Esophagus squamous epithelium (tissue), 5 donors: ENCODE measurements at regions not wholly inside any gene's neighbourhood (a gene's known extent, or its start where the extent isn't known, plus 50 kb on each side); places are given as distances from the start of the nearest gene placed in this dataset.

Experiments
- DNase-seq: peaks from one replicate; lab custom pipeline; 2025; lab: John Stamatoyannopoulos, UW
- H3K27ac ChIP-seq, 4 donors: fragments of 200-600 bp; sonication (generic); one replicate each; pipeline ENCODE4 v1.5.1; 2016 to 2019; ENCODE audit warnings: mild to moderate bottlenecking in 1 of 4
- H3K27me3 ChIP-seq, 4 donors: fragments of 200-600 bp; sonication (generic); 1 replicate in 3 of 4; 2 replicates in 1 of 4; pipeline versions ENCODE4 v1.5.1 to v1.6.0; 2017 to 2021; ENCODE audit warnings: antibody characterized with exemption in 1 of 4
- H3K36me3 ChIP-seq, 3 donors: fragments of 200-600 bp; sonication (generic); one replicate each; pipeline ENCODE4 v1.5.1; 2016 to 2019
- H3K4me1 ChIP-seq, 3 donors: fragments of 200-600 bp; sonication (generic); one replicate each; pipeline ENCODE4 v1.5.1; 2017 to 2019
- H3K4me3 ChIP-seq, 4 donors: fragments of 200-600 bp; sonication (generic); 1 replicate in 3 of 4; 2 replicates in 1 of 4; pipeline ENCODE4 v1.5.1; 2016 to 2019; ENCODE audit warnings: mild to moderate bottlenecking in 2 of 4, moderate library complexity in 1 of 4
- H3K9me3 ChIP-seq, 3 donors: fragments of 200-600 bp; sonication (generic); one replicate each; pipeline ENCODE4 v1.5.1; 2016 to 2019
- POLR2A ChIP-seq, 4 donors: fragments of 450-650 bp; IDR thresholded peaks; one replicate each; pipeline ENCODE4 v1.6.1; 2017; ENCODE audit warnings: antibody characterized with exemption in 4 of 4, mild to moderate bottlenecking in 4 of 4, moderate library complexity in 3 of 4
- WGBS, 2 donors: methylation state at CpG; one replicate each; pipeline ENCODE4 v1.1.5; 2018; 5-methylcytosine and 5-hydroxymethylcytosine counted together
- intact Hi-C: fragments of 100-400 bp; cut with DNase I; formaldehyde crosslinking; loops from one replicate; pipeline ENCODE4 v1.15.0; 2022
- TF ChIP-seq, protein P1 (sequence below), 6 experiments: fragments of 450-650 bp in 4 of 6; fragments of 200-600 bp in 2 of 6; sonication (generic) in 2 of 6; IDR thresholded peaks; one replicate each; pipeline ENCODE4 v1.5.1; 2016 to 2019; ENCODE audit warnings: antibody characterized with exemption in 6 of 6, mild to moderate bottlenecking in 4 of 6, moderate library complexity in 4 of 6
- donor health status: DM: yes; HTN: yes; CAD: no.

DNA sequence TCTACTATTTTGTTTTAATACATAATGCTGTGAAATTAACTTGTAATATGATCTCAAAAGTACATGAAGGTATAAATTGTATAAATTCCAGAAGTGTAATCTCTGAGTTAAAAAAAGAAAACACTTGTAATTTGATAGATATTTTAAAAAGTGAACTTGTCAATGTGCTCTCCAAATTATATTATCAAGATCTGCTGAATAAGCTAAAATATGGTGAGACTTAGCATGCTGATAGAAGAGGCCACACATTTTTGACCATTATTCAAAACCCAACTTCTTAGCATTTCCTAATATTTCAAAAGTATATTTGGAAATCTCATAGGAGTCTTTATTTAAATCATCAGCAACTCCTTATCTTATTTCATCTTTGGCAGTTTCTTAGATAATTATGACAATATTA lies 657.1 kb upstream of the BOD1L1 start:
- Histone ChIP-seq H3K27ac (no peak overlapping the region), H3K4me3 (no peak overlapping the region), H3K27me3 (no peaks in the 10 kb centered on the region), H3K4me1 (no peaks in the 10 kb centered on the region), H3K9me3 (peaks cover 0 to 7% (median 0%) of the 10 kb centered on the region in 3 donors), H3K36me3 (no peaks in the 10 kb centered on the region)
- no peak for TF ChIP-seq POLR2A (IDR thresholded peaks at IDR 0.05)
- TF ChIP-seq, protein P1, sequence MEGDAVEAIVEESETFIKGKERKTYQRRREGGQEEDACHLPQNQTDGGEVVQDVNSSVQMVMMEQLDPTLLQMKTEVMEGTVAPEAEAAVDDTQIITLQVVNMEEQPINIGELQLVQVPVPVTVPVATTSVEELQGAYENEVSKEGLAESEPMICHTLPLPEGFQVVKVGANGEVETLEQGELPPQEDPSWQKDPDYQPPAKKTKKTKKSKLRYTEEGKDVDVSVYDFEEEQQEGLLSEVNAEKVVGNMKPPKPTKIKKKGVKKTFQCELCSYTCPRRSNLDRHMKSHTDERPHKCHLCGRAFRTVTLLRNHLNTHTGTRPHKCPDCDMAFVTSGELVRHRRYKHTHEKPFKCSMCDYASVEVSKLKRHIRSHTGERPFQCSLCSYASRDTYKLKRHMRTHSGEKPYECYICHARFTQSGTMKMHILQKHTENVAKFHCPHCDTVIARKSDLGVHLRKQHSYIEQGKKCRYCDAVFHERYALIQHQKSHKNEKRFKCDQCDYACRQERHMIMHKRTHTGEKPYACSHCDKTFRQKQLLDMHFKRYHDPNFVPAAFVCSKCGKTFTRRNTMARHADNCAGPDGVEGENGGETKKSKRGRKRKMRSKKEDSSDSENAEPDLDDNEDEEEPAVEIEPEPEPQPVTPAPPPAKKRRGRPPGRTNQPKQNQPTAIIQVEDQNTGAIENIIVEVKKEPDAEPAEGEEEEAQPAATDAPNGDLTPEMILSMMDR (IDR thresholded peaks at IDR 0.05): no peak
- intact Hi-C loops: no loop called here
- DNase-seq: no peak

DNA sequence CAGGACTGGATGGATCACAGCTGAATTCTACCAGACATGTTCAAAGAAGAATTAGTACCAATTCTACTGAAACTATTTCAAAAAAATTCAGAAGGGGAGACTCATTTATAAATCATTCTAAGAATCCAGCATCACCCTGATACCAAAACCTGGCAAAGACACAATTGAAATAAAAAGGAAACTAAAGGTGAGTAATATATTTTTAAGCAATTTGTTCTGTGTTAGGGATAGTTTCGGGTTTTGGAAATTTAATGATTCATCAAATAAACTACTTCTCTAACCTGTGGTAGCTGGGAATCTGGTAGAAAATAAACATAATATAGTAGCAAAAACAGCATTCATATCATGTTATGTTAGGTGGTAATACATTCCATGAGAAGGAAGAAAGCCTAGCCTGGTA lies 662.2 kb upstream of the BOD1L1 start:
- H3K9me3 ChIP-seq: peaks cover 0 to 7% (median 0%) of the 10 kb centered on the region in 3 donors
- no peak overlapping the region for H3K4me3 ChIP-seq
- no peaks in the 10 kb centered on the region for H3K36me3 ChIP-seq
- TF ChIP-seq POLR2A (IDR thresholded peaks at IDR 0.05): no peak
- TF ChIP-seq, protein P1 (IDR thresholded peaks at IDR 0.05): no peak
- intact Hi-C loops: no loop called here
- H3K27me3 ChIP-seq: no peaks in the 10 kb centered on the region
- 45 to 52% methylated on average over 1 of the region's 1 CpG for WGBS, 2 donors
- no peak overlapping the region for H3K27ac ChIP-seq
- H3K4me1 ChIP-seq: no peaks in the 10 kb centered on the region
- no peak for DNase-seq

DNA sequence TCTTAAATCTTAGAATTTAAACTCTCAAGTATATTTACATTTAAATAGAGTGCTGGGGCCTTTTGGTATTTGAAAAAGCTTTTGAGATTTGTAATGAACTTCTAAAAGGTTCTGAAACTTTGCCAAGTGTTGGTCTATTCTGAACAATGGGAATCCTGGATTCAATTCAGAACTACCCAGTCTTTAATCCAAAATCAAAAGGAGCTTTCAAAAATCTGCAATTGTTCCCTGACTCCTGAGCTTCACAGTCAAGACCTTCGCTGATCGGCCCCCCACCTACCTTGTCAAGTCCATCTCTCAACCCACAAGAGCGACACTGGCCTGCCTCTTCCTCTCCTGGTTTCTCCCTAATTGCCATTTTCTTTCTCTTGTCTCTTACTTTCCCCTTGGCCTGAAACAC lies 666.1 kb upstream of the BOD1L1 start:
- no peaks in the 10 kb centered on the region for H3K9me3 ChIP-seq
- intact Hi-C loops: no loop called here
- H3K36me3 ChIP-seq: no peaks in the 10 kb centered on the region
- H3K27ac ChIP-seq: no peak overlapping the region
- TF ChIP-seq, protein P1 (IDR thresholded peaks at IDR 0.05): no peak
- no peak for TF ChIP-seq POLR2A (IDR thresholded peaks at IDR 0.05)
- no peaks in the 10 kb centered on the region for H3K4me1 ChIP-seq
- 65 to 74% methylated on average over 3 of the region's 3 CpGs for WGBS, 2 donors
- H3K4me3 ChIP-seq: no peak overlapping the region
- no peaks in the 10 kb centered on the region for H3K27me3 ChIP-seq
- no peak for DNase-seq

DNA sequence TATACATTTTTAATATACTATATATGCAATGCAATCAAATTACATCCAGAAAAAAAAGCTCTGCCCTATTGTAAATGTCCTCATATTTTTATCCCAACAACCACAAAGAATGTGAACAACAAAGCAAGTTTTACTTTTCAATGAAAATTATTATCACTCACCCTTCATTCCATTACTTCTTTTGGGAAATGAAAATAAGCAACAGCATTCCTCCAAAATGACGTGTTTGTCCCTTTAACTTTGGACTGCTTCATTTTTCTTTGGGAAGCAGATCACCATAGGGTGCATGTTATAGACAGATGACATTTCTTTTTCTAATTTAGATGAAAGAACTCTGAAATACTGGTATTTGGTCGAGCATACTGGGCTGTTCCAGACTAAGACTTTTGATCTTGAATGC lies 667.1 kb upstream of the BOD1L1 start:
- no peak overlapping the region for H3K4me3 ChIP-seq
- H3K27me3 ChIP-seq: no peaks in the 10 kb centered on the region
- H3K9me3 ChIP-seq: no peaks in the 10 kb centered on the region
- DNase-seq: no peak
- intact Hi-C loops: no loop called here
- no peaks in the 10 kb centered on the region for H3K4me1 ChIP-seq
- 54 to 66% methylated on average over 2 of the region's 2 CpGs for WGBS, 2 donors
- TF ChIP-seq, protein P1 (IDR thresholded peaks at IDR 0.05): no peak
- TF ChIP-seq POLR2A (IDR thresholded peaks at IDR 0.05): no peak
- H3K27ac ChIP-seq: no peak overlapping the region
- H3K36me3 ChIP-seq: no peaks in the 10 kb centered on the region

DNA sequence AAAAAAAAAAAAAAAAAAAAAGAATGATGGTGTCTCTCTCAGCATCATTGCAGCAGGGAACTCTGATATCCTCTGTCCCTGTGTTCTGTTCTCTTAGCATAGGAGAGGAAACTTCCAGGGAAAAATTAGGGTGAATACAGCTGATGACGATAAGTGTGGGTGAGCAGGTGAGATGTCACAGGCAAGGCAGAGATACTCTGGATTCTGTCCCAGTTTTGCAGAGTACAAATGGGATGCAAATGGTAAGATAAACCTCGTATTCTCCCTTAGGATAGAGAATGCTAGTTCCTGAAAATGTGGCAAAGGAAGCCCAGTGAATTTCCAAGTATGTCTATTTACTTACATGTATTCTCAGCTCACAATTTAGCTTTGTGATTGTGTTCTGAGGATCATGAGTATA lies 671.6 kb upstream of the BOD1L1 start:
- 60 to 67% methylated on average over 2 of the region's 2 CpGs for WGBS, 2 donors

More for the DNA sequence above, 671.6 kb upstream of the BOD1L1 start:
- no peak for DNase-seq
- no peak for TF ChIP-seq POLR2A (IDR thresholded peaks at IDR 0.05)
- TF ChIP-seq, protein P1 (IDR thresholded peaks at IDR 0.05): no peak
- H3K9me3 ChIP-seq: no peaks in the 10 kb centered on the region
- H3K4me1 ChIP-seq: no peaks in the 10 kb centered on the region
- H3K27ac ChIP-seq: no peak overlapping the region
- H3K4me3 ChIP-seq: no peak overlapping the region
- H3K36me3 ChIP-seq: no peaks in the 10 kb centered on the region
- intact Hi-C loops: no loop called here
- H3K27me3 ChIP-seq: no peaks in the 10 kb centered on the region
